ENCODE measurements at regions not wholly inside any gene's neighbourhood (a gene's known extent, or its start where the extent isn't known, plus 50 kb on each side); places are given as distances from the start of the nearest gene placed in this dataset.
"Not testable (repeated sequence)": the region's sequence is repeated elsewhere in the genome, so short reads cannot be mapped to it uniquely, and the experiment has no call there.

GRCh38 chr3:125694761-125695294, 99.5 kb upstream of the OSBPL11 start:
- H3K27ac Mint-ChIP-seq = no peak overlapping the region

GRCh38 chr3:125695688-125696087, 100.4 kb upstream of the OSBPL11 start:
- no peaks in the 10 kb centered on the region for H3K9me3 Mint-ChIP-seq
- H3K4me3 ChIP-seq (ENCODE audit: low read length) = no peak overlapping the region
- intact Hi-C loops (cut with micrococcal nuclease) = no loop called here
- H3K27me3 Mint-ChIP-seq (ENCODE audit: low read depth in 2 of 2) = no peaks in the 10 kb centered on the region
- no peak overlapping the region for H3K27ac ChIP-seq (ENCODE audit: low read length)
- no peaks in the 10 kb centered on the region for H3K9me3 ChIP-seq (ENCODE audit: control insufficient read depth, insufficient read depth, low read length)
- H3K27me3 ChIP-seq (ENCODE audit: control insufficient read depth, insufficient read depth, low read length) = no peaks in the 10 kb centered on the region
- DNase-seq (no peak), ATAC-seq (no peak)
- H3K36me3 Mint-ChIP-seq = no peaks in the 10 kb centered on the region
- no peaks in the 10 kb centered on the region for H3K4me1 ChIP-seq (ENCODE audit: control insufficient read depth, insufficient read depth, low read length)
- no peaks in the 10 kb centered on the region for H3K36me3 ChIP-seq (ENCODE audit: control insufficient read depth, insufficient read depth, low read length)
- H3K4me1 Mint-ChIP-seq = peaks cover 0 to 5% of the 10 kb centered on the region in 2 donors
- H3K4me3 Mint-ChIP-seq = no peak overlapping the region
- no peak for TF ChIP-seq CTCF (IDR thresholded peaks at IDR 0.05)
- H3K27ac Mint-ChIP-seq = no peak overlapping the region
- 93% methylated on average over 6 of the region's 6 CpGs for WGBS (ENCODE audit: insufficient coverage)

More at GRCh38 chr3:125694761-125695294, 99.5 kb upstream of the OSBPL11 start:
- Mint-ChIP-seq H3K9me3 (no peaks in the 10 kb centered on the region), H3K36me3 (no peaks in the 10 kb centered on the region), H3K4me3 (no peak overlapping the region), H3K27me3 (ENCODE audit: low read depth in 2 of 2) (no peaks in the 10 kb centered on the region), H3K4me1 (peaks cover 0 to 5% of the 10 kb centered on the region in 2 donors)
- DNase-seq (no peak), ATAC-seq (no peak)
- no peak overlapping the region for H3K4me3 ChIP-seq (ENCODE audit: low read length)
- no peaks in the 10 kb centered on the region for H3K9me3 ChIP-seq (ENCODE audit: control insufficient read depth, insufficient read depth, low read length)
- no peak overlapping the region for H3K27ac ChIP-seq (ENCODE audit: low read length)
- WGBS (ENCODE audit: insufficient coverage) = 90% methylated on average over 14 of the region's 14 CpGs
- intact Hi-C loops (cut with micrococcal nuclease) = no loop called here
- no peaks in the 10 kb centered on the region for H3K36me3 ChIP-seq (ENCODE audit: control insufficient read depth, insufficient read depth, low read length)
- H3K4me1 ChIP-seq (ENCODE audit: control insufficient read depth, insufficient read depth, low read length) = no peaks in the 10 kb centered on the region
- TF ChIP-seq CTCF (IDR thresholded peaks at IDR 0.05) = no peak
- H3K27me3 ChIP-seq (ENCODE audit: control insufficient read depth, insufficient read depth, low read length) = no peaks in the 10 kb centered on the region

- H3K36me3 ChIP-seq (ENCODE audit: control insufficient read depth, insufficient read depth, low read length); H3K4me1 ChIP-seq (ENCODE audit: control insufficient read depth, insufficient read depth, low read length); H3K27ac Mint-ChIP-seq; ATAC-seq; H3K9me3 ChIP-seq (ENCODE audit: control insufficient read depth, insufficient read depth, low read length); H3K4me3 Mint-ChIP-seq; H3K36me3 Mint-ChIP-seq; H3K4me1 Mint-ChIP-seq; H3K4me3 ChIP-seq (ENCODE audit: low read length); intact Hi-C loops (cut with micrococcal nuclease); H3K27ac ChIP-seq (ENCODE audit: low read length); H3K9me3 Mint-ChIP-seq; H3K27me3 ChIP-seq (ENCODE audit: control insufficient read depth, insufficient read depth, low read length); H3K27me3 Mint-ChIP-seq (ENCODE audit: low read depth in 2 of 2); DNase-seq: not testable (repeated sequence)
- 100% methylated on average over 1 of the region's 2 CpGs for WGBS (ENCODE audit: insufficient coverage)
Observed at GRCh38 chr3:125697126-125697525, 101.8 kb upstream of the OSBPL11 start.

- H3K27ac Mint-ChIP-seq; H3K4me1 Mint-ChIP-seq; ATAC-seq; H3K4me1 ChIP-seq (ENCODE audit: control insufficient read depth, insufficient read depth, low read length); H3K4me3 Mint-ChIP-seq; H3K9me3 Mint-ChIP-seq; H3K36me3 Mint-ChIP-seq; H3K27me3 ChIP-seq (ENCODE audit: control insufficient read depth, insufficient read depth, low read length); intact Hi-C loops (cut with micrococcal nuclease); H3K4me3 ChIP-seq (ENCODE audit: low read length); H3K27ac ChIP-seq (ENCODE audit: low read length); H3K9me3 ChIP-seq (ENCODE audit: control insufficient read depth, insufficient read depth, low read length); H3K27me3 Mint-ChIP-seq (ENCODE audit: low read depth in 2 of 2); H3K36me3 ChIP-seq (ENCODE audit: control insufficient read depth, insufficient read depth, low read length): not testable (repeated sequence)
- DNase-seq = peak in 1 of 2 donors; percentile 41
- WGBS (ENCODE audit: insufficient coverage) = 94% methylated on average over 9 of the region's 13 CpGs
Observed at GRCh38 chr3:125697979-125698640, 102.8 kb upstream of the OSBPL11 start.

Measured in natural killer cell (primary cell).